ENCODE measurements at regions not wholly inside any gene's neighbourhood (a gene's known extent, or its start where the extent isn't known, plus 50 kb on each side); places are given as distances from the start of the nearest gene placed in this dataset.

GRCh38 chr10:2957785-2958184, 109.6 kb upstream of the PFKP start:
- H3K79me2 ChIP-seq (ENCODE audit: low read length): no peaks in the 10 kb centered on the region
- H3F3A ChIP-seq (ENCODE audit: low read length, unreplicated experiment): no peaks in the 10 kb centered on the region
- TF ChIP-seq EZH2phosphoT487 (IDR thresholded peaks at IDR 0.05; ENCODE audit: borderline replicate concordance, low read length) (no peak), EZH2 (IDR thresholded peaks at IDR 0.05; ENCODE audit: low read length, unreplicated experiment) (no peak), CTCF (conservative IDR thresholded peaks at IDR 0.05; ENCODE audit: low read depth, low read length) (no peak)
- no peak overlapping the region for H3K4me3 ChIP-seq (ENCODE audit: low read length)
- no peak overlapping the region for H2AFZ ChIP-seq (ENCODE audit: low read length)
- H3K9me3 ChIP-seq (ENCODE audit: low read length): no peaks in the 10 kb centered on the region
- BruUV-seq (replicated peaks): no TSS peak
- no peak overlapping the region for H3K9ac ChIP-seq (ENCODE audit: low read length)
- intact Hi-C loops (cut with micrococcal nuclease): no loop called here
- no peak overlapping the region for H3K27ac ChIP-seq (ENCODE audit: low read length)
- H3K4me1 ChIP-seq (ENCODE audit: insufficient read depth, low read length): no peaks in the 10 kb centered on the region
- no peaks in the 10 kb centered on the region for H3K27me3 ChIP-seq (ENCODE audit: low read length)
- no peaks in the 10 kb centered on the region for H3K36me3 ChIP-seq (ENCODE audit: low read depth, low read length)
- H3K9me2 ChIP-seq (replicated peaks; ENCODE audit: low read length): no peaks in the 10 kb centered on the region
- no peak overlapping the region for H3K4me2 ChIP-seq (ENCODE audit: low read length)
- CTCF ChIA-PET: no interaction called here
- DNase-seq (no peak), ATAC-seq (no peak)
- POLR2A ChIA-PET (ENCODE audit: unreplicated experiment): no interaction called here
- H4K20me1 ChIP-seq (ENCODE audit: low read length): no peaks in the 10 kb centered on the region

- H3K36me3 ChIP-seq (ENCODE audit: low read depth, low read length): no peaks in the 10 kb centered on the region
- no peaks in the 10 kb centered on the region for H3F3A ChIP-seq (ENCODE audit: low read length, unreplicated experiment)
- BruUV-seq (replicated peaks): no TSS peak
- H3K79me2 ChIP-seq (ENCODE audit: low read length): no peaks in the 10 kb centered on the region
- TF ChIP-seq EZH2phosphoT487 (IDR thresholded peaks at IDR 0.05; ENCODE audit: borderline replicate concordance, low read length): no peak
- TF ChIP-seq CTCF (conservative IDR thresholded peaks at IDR 0.05; ENCODE audit: low read depth, low read length): no peak
- TF ChIP-seq EZH2 (IDR thresholded peaks at IDR 0.05; ENCODE audit: low read length, unreplicated experiment): no peak
- H3K27me3 ChIP-seq (ENCODE audit: low read length): no peaks in the 10 kb centered on the region
- no peak overlapping the region for H3K9ac ChIP-seq (ENCODE audit: low read length)
- no peaks in the 10 kb centered on the region for H3K9me2 ChIP-seq (replicated peaks; ENCODE audit: low read length)
- H4K20me1 ChIP-seq (ENCODE audit: low read length): no peaks in the 10 kb centered on the region
- no peak for DNase-seq
- no peak overlapping the region for H3K4me2 ChIP-seq (ENCODE audit: low read length)
- H2AFZ ChIP-seq (ENCODE audit: low read length): no peak overlapping the region
- intact Hi-C loops (cut with micrococcal nuclease): no loop called here
- H3K27ac ChIP-seq (ENCODE audit: low read length): no peak overlapping the region
- ChIA-PET CTCF (no interaction called here), POLR2A (ENCODE audit: unreplicated experiment) (no interaction called here)
- H3K4me3 ChIP-seq (ENCODE audit: low read length): no peak overlapping the region
- no peaks in the 10 kb centered on the region for H3K9me3 ChIP-seq (ENCODE audit: low read length)
- no peaks in the 10 kb centered on the region for H3K4me1 ChIP-seq (ENCODE audit: insufficient read depth, low read length)
- no peak for ATAC-seq
Observed at GRCh38 chr10:2955064-2955463, 112.3 kb upstream of the PFKP start.

GRCh38 chr10:2953495-2953894, 113.9 kb upstream of the PFKP start:
- ChIA-PET CTCF (no interaction called here), POLR2A (ENCODE audit: unreplicated experiment) (no interaction called here)
- H3F3A ChIP-seq (ENCODE audit: low read length, unreplicated experiment): no peaks in the 10 kb centered on the region
- DNase-seq (no peak), ATAC-seq (no peak)
- H3K79me2 ChIP-seq (ENCODE audit: low read length): no peaks in the 10 kb centered on the region
- no peak overlapping the region for H3K27ac ChIP-seq (ENCODE audit: low read length)
- H3K4me2 ChIP-seq (ENCODE audit: low read length): no peak overlapping the region
- no TSS peak for BruUV-seq (replicated peaks)
- no peak overlapping the region for H3K4me3 ChIP-seq (ENCODE audit: low read length)
- H3K36me3 ChIP-seq (ENCODE audit: low read depth, low read length): no peaks in the 10 kb centered on the region
- H3K4me1 ChIP-seq (ENCODE audit: insufficient read depth, low read length): no peaks in the 10 kb centered on the region
- H2AFZ ChIP-seq (ENCODE audit: low read length): no peak overlapping the region
- H3K27me3 ChIP-seq (ENCODE audit: low read length): peaks cover 4% of the 10 kb centered on the region; the same call in 1 of the 2 replicates
- H4K20me1 ChIP-seq (ENCODE audit: low read length): no peaks in the 10 kb centered on the region
- H3K9me3 ChIP-seq (ENCODE audit: low read length): no peaks in the 10 kb centered on the region
- intact Hi-C loops (cut with micrococcal nuclease): no loop called here
- H3K9me2 ChIP-seq (replicated peaks; ENCODE audit: low read length): no peaks in the 10 kb centered on the region
- no peak overlapping the region for H3K9ac ChIP-seq (ENCODE audit: low read length)
- TF ChIP-seq CTCF (conservative IDR thresholded peaks at IDR 0.05; ENCODE audit: low read depth, low read length) (no peak), EZH2 (IDR thresholded peaks at IDR 0.05; ENCODE audit: low read length, unreplicated experiment) (no peak), EZH2phosphoT487 (IDR thresholded peaks at IDR 0.05; ENCODE audit: borderline replicate concordance, low read length) (no peak)

Measured in PC-3 (cell line).